C4-2B (cell line): ENCODE measurements at regions not wholly inside any gene's neighbourhood (a gene's known extent, or its start where the extent isn't known, plus 50 kb on each side); places are given as distances from the start of the nearest gene placed in this dataset.

Experiments
- H3K27ac ChIP-seq: fragments of 450-650 bp; 2 replicates; pipeline ENCODE4 v1.5.1; 2017
- CTCF ChIP-seq: fragments of 450-650 bp; conservative IDR thresholded peaks from 2 replicates; pipeline ENCODE4 v1.5.1; 2017; ENCODE audit warnings: mild to moderate bottlenecking
- ZFX ChIP-seq: fragments of 450-650 bp; IDR thresholded peaks from 2 replicates; pipeline ENCODE4 v1.6.1; 2017

DNA sequence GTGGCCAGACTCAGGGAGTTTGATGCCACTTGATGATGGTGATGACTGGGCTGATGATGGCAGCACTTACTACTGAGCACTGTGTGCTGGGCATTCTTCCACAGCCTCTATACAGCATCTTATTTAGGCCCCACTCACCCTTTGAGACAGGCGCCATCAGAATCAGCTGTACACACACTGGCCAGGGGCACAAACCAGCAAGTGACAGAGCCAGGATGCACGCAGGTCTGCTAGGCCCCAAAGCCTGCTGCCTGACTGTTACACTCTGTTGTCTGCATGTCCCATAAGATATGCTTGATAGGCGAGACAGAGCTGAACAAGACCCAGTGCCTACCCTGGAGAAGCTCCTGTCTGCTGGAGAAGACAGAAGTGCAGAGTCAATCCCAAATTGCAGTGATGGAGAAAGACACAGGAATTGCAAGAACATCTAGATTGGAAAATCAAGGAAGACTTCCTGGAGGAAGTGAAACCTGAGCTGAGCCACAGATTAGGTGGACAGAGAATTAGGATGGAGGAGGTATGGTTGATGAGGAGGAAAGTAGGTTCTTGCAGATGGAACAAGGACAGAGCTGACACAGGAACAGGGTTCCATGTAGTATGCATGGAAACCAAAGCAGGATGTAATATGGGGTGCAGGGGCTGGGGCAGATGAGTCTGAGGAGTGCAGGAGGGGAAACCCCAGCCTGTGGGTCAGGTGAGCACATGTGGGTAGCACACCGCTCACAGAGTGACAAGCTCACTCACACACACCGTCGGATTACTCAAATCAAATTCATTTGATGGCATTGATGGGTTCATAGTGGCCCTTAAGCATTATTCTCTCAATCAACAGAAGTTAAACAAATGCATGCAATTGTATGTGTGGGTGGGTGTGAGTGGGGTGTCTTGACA, 117.3 kb downstream of the BEGAIN start:
- TF ChIP-seq ZFX (no peak), CTCF (no peak)
- no peak overlapping the region for H3K27ac ChIP-seq

- no peak for TF ChIP-seq ZFX
- no peak for TF ChIP-seq CTCF
- H3K27ac ChIP-seq, result no peak overlapping the region
These were observed 116.7 kb downstream of the BEGAIN start for GRCh38 chr14:100470523-100470897.

DNA sequence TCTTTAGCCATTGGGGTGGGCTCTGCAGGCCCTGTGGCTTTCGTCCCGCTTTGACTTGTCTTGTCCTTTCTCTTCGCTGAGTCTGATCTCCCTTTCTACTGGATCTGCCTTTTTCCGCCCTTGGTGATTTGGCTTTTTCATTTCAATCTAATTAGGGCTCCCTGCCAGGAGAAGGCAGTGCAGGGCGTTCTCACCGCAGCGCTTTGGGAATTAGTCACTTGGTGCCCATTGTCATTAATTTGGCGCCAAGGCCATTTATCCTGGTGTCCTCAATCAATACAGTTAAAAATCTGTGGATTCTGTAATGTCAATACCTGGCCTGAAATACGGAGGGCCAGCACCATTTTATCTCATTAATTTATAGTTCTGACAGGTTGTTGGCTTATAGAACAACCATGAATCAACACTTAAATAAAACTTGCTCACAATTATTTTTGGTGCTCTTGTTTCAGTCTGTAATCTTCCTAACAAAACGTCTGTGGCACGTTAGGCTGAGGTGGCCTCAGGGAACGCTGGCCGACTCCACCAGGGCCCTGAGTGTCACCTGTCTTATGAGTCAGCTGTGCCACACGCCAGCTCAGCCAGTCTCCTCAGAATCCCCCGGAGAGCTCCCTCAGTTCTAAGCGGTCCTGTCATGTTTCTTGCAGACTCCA, 115.7 kb downstream of the BEGAIN start:
- TF ChIP-seq CTCF (no peak), ZFX (no peak)
- no peak overlapping the region for H3K27ac ChIP-seq

GRCh38 chr14:100472094-100472455, 115.1 kb downstream of the BEGAIN start:
- TF ChIP-seq ZFX (no peak), CTCF (no peak)
- no peak overlapping the region for H3K27ac ChIP-seq

DNA sequence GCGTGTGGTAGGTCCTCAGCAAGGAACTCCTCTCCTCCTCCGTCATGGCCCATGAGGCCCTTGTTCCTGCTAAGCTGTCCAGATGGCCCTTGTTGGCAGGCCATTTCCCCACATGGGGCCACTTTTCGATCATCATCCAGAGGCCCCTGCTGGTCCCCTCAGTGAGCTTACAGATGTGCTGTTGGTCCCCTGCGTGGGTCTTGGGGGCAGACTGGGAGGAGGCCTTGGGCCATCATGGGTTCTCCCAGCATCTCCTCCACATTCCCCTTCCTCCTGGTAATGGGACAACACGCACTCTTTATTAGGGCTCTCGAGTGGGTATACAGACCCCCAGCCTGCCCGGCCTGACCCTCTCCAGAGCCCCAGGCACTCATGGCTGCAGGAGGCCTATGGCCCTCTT, 114.7 kb downstream of the BEGAIN start:
- TF ChIP-seq ZFX (no peak), CTCF (no peak)
- no peak overlapping the region for H3K27ac ChIP-seq

- H3K27ac ChIP-seq, result no peak overlapping the region
- no peak for TF ChIP-seq CTCF
These were observed 114.0 kb downstream of the BEGAIN start for GRCh38 chr14:100473249-100473648.

GRCh38 chr14:100474196-100474595, 113.0 kb downstream of the BEGAIN start:
- H3K27ac ChIP-seq, result no peak overlapping the region
- TF ChIP-seq ZFX (no peak), CTCF (no peak)
